ENCODE measurements at regions not wholly inside any gene's neighbourhood (a gene's known extent, or its start where the extent isn't known, plus 50 kb on each side); places are given as distances from the start of the nearest gene placed in this dataset.

GRCh38 chr7:27394871-27395270 is 152.3 kb downstream of the EVX1 start:
- TF ChIP-seq CTCF (conservative IDR thresholded peaks at IDR 0.05; ENCODE audit: low read depth, low read length): no peak
- TF ChIP-seq EZH2phosphoT487 (IDR thresholded peaks at IDR 0.05; ENCODE audit: borderline replicate concordance, low read length): no peak
- TF ChIP-seq EZH2 (IDR thresholded peaks at IDR 0.05; ENCODE audit: low read length, unreplicated experiment): no peak
